ENCODE measurements at regions not wholly inside any gene's neighbourhood (a gene's known extent, or its start where the extent isn't known, plus 50 kb on each side); places are given as distances from the start of the nearest gene placed in this dataset.

DNA sequence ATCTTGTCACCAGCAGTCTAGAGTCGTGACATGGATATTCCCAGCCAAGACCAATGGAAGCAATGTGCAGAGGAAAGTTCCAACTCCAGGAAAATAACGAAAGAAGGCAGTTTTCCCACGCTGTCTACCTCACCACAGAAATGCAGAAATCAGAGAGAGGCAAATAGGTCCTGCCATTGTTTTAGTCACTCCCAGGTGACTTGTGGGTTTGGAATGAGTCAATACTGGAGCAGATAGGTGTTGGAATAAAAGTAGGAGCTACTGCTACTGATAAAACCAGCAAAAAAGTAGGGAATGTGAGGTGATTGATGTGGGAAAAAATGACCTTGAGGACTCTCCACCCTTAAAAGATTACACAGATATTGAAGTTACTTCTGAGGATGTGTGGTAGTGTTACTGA, 72.8 kb upstream of the RAI2 start:
- CTCF ChIA-PET (ENCODE audit: low intra/inter-chr PET ratio, low total read pairs), result no interaction called here
- no peak overlapping the region for H3K4me2 ChIP-seq (ENCODE audit: low read depth, low read length)

DNA sequence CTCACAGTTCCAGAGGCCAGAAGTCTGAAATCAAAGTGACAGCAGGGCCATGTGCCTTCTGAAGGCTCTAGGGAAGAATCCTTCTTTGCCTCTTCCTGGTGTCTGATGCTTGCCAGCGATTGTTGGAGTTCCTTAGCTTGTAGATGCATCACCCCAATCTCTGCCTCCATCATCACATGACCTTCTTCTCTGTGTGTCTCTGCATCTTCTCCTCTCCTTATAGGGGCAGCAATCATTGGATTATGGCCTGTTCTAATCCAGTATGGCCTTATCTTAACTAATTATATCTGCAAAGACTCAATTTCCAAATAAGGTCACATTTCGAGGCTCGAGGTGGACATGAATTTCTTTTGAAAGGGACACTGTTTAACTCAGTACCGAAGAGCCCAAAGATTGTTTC, 71.7 kb upstream of the RAI2 start:
- DNase-seq (ENCODE audit: low spot score) (no peak), FAIRE-seq (no peak), ATAC-seq (no peak)
- H3K4me3 ChIP-seq (replicated peaks in 1 of 3; ENCODE audit: insufficient read depth in 1 of 3, low read depth in 2 of 3, low read length in 3 of 3), result no peak overlapping the region
- intact Hi-C loops (cut with micrococcal nuclease; ENCODE audit: unreplicated experiment) (no loop called here), in situ Hi-C loops (cut with HindIII; ENCODE audit: extremely low pct_ligation_motif_present, low pct_unique_long_range_greater_than_20kb) (loop anchor here (25.0 kb wide), 2 partner anchors 280 to 455 kb away; partner anchors contain the start of gene BEND2)
- no peaks in the 10 kb centered on the region for H3K36me3 ChIP-seq (replicated peaks in 1 of 2; ENCODE audit: control insufficient read depth in 1 of 2, insufficient read depth in 2 of 2, low read length in 2 of 2)
- no peak overlapping the region for H3K27ac ChIP-seq (ENCODE audit: extremely low read length, insufficient read depth, low read length)
- CTCF ChIA-PET (ENCODE audit: low intra/inter-chr PET ratio, low total read pairs), result no interaction called here
- WGBS (ENCODE audit: low lambda C conversion rate), result 20% methylated on average over 4 of the region's 4 CpGs
- BruUV-seq (replicated peaks), result no TSS peak
- H3K4me2 ChIP-seq (ENCODE audit: low read depth, low read length), result no peak overlapping the region
- no peaks in the 10 kb centered on the region for H4K20me1 ChIP-seq (ENCODE audit: insufficient read depth, low read length)
- no peak overlapping the region for H2AFZ ChIP-seq (ENCODE audit: low read length)
- H3K9me3 ChIP-seq (ENCODE audit: low read length), result no peaks in the 10 kb centered on the region
- H3K4me1 ChIP-seq (ENCODE audit: insufficient read depth, low read length), result no peaks in the 10 kb centered on the region
- H3K79me2 ChIP-seq (ENCODE audit: insufficient read depth, low read length), result no peaks in the 10 kb centered on the region
- no peak overlapping the region for H3K9ac ChIP-seq (ENCODE audit: insufficient read depth, low read depth, low read length)
- no peaks in the 10 kb centered on the region for H3K27me3 ChIP-seq (ENCODE audit: control insufficient read depth in 1 of 2, insufficient read depth in 2 of 2, low read length in 2 of 2)
- POLR2A ChIA-PET, result no interaction called here
- TF ChIP-seq DPF2 (CRISPR knock-in tag; IDR thresholded peaks at IDR 0.05; ENCODE audit: borderline replicate concordance, low read depth) (no peak), ZNF124 (CRISPR knock-in tag; IDR thresholded peaks at IDR 0.05) (no peak), ZNF225 (CRISPR knock-in tag; IDR thresholded peaks at IDR 0.05) (no peak), JUN (CRISPR knock-in tag; IDR thresholded peaks at IDR 0.05) (no peak), SRY (CRISPR knock-in tag; IDR thresholded peaks at IDR 0.05) (no peak), ZNF562 (CRISPR knock-in tag; IDR thresholded peaks at IDR 0.05; ENCODE audit: borderline replicate concordance) (no peak), PRMT3 (CRISPR knock-in tag; IDR thresholded peaks at IDR 0.05; ENCODE audit: borderline replicate concordance, low read depth) (no peak), ZMYM3 (CRISPR knock-in tag; IDR thresholded peaks at IDR 0.05) (no peak), RFX5 (IDR thresholded peaks at IDR 0.05; ENCODE audit: low read depth, low read length) (no peak), SP1 (IDR thresholded peaks at IDR 0.05) (no peak), SP1 (CRISPR knock-in tag; IDR thresholded peaks at IDR 0.05) (no peak), MIER3 (CRISPR knock-in tag; IDR thresholded peaks at IDR 0.05; ENCODE audit: borderline replicate concordance) (no peak), NAIF1 (CRISPR knock-in tag; IDR thresholded peaks at IDR 0.05; ENCODE audit: borderline replicate concordance) (no peak)
- TF ChIP-seq, protein P1, sequence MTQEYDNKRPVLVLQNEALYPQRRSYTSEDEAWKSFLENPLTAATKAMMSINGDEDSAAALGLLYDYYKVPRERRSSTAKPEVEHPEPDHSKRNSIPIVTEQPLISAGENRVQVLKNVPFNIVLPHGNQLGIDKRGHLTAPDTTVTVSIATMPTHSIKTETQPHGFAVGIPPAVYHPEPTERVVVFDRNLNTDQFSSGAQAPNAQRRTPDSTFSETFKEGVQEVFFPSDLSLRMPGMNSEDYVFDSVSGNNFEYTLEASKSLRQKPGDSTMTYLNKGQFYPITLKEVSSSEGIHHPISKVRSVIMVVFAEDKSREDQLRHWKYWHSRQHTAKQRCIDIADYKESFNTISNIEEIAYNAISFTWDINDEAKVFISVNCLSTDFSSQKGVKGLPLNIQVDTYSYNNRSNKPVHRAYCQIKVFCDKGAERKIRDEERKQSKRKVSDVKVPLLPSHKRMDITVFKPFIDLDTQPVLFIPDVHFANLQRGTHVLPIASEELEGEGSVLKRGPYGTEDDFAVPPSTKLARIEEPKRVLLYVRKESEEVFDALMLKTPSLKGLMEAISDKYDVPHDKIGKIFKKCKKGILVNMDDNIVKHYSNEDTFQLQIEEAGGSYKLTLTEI (CRISPR knock-in tag; conservative IDR thresholded peaks at IDR 0.05), result no peak
- TF ChIP-seq, protein P2, sequence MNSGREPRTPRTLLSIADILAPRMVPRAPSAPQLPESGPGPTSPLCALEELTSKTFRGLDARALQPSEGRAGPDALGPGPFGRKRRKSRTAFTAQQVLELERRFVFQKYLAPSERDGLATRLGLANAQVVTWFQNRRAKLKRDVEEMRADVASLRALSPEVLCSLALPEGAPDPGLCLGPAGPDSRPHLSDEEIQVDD (CRISPR knock-in tag; IDR thresholded peaks at IDR 0.05; ENCODE audit: borderline replicate concordance), result no peak
- TF ChIP-seq, protein P3, sequence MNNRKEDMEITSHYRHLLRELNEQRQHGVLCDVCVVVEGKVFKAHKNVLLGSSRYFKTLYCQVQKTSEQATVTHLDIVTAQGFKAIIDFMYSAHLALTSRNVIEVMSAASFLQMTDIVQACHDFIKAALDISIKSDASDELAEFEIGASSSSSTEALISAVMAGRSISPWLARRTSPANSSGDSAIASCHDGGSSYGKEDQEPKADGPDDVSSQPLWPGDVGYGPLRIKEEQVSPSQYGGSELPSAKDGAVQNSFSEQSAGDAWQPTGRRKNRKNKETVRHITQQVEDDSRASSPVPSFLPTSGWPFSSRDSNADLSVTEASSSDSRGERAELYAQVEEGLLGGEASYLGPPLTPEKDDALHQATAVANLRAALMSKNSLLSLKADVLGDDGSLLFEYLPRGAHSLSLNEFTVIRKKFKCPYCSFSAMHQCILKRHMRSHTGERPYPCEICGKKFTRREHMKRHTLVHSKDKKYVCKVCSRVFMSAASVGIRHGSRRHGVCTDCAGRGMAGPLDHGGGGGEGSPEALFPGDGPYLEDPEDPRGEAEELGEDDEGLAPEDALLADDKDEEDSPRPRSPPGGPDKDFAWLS (CRISPR knock-in tag; IDR thresholded peaks at IDR 0.05; ENCODE audit: borderline replicate concordance), result no peak

More for the DNA sequence above, 72.8 kb upstream of the RAI2 start:
- DNase-seq (ENCODE audit: low spot score) (no peak), ATAC-seq (no peak), FAIRE-seq (no peak)
- no TSS peak for BruUV-seq (replicated peaks)
- Histone ChIP-seq H3K9me3 (ENCODE audit: low read length) (no peaks in the 10 kb centered on the region), H3K4me3 (replicated peaks in 1 of 3; ENCODE audit: insufficient read depth in 1 of 3, low read depth in 2 of 3, low read length in 3 of 3) (no peak overlapping the region), H3K27ac (ENCODE audit: extremely low read length, insufficient read depth, low read length) (no peak overlapping the region), H3K27me3 (ENCODE audit: control insufficient read depth in 1 of 2, insufficient read depth in 2 of 2, low read length in 2 of 2) (no peaks in the 10 kb centered on the region), H3K79me2 (ENCODE audit: insufficient read depth, low read length) (no peaks in the 10 kb centered on the region), H3K9ac (ENCODE audit: insufficient read depth, low read depth, low read length) (no peak overlapping the region), H3K36me3 (replicated peaks in 1 of 2; ENCODE audit: control insufficient read depth in 1 of 2, insufficient read depth in 2 of 2, low read length in 2 of 2) (no peaks in the 10 kb centered on the region), H3K4me1 (ENCODE audit: insufficient read depth, low read length) (no peaks in the 10 kb centered on the region), H4K20me1 (ENCODE audit: insufficient read depth, low read length) (no peaks in the 10 kb centered on the region), H2AFZ (ENCODE audit: low read length) (no peak overlapping the region)
- in situ Hi-C loops (cut with HindIII; ENCODE audit: extremely low pct_ligation_motif_present, low pct_unique_long_range_greater_than_20kb), result loop anchor here (25.0 kb wide), 2 partner anchors 278 to 453 kb away; partner anchors contain the start of gene BEND2
- TF ChIP-seq ZNF367 (CRISPR knock-in tag; IDR thresholded peaks at IDR 0.05; ENCODE audit: borderline replicate concordance), result no peak
- TF ChIP-seq MZF1 (CRISPR knock-in tag; IDR thresholded peaks at IDR 0.05; ENCODE audit: borderline replicate concordance), result no peak
- WGBS (ENCODE audit: low lambda C conversion rate), result 0% methylated on average over 3 of the region's 3 CpGs
- intact Hi-C loops (cut with micrococcal nuclease; ENCODE audit: unreplicated experiment), result no loop called here
- POLR2A ChIA-PET, result no interaction called here
